H1 (cell line): ENCODE measurements at regions not wholly inside any gene's neighbourhood (a gene's known extent, or its start where the extent isn't known, plus 50 kb on each side); places are given as distances from the start of the nearest gene placed in this dataset.

ENCODE experiments used
- CTCF ChIA-PET: fragments of 300-600 bp; sonication (Branson Sonifier 250); formaldehyde crosslinking; loops from one replicate; lab custom pipeline; 2021; ENCODE audit not compliant: partially characterized antibody; lab: Charles Lee
- POLR2A ChIA-PET: fragments of 300-600 bp; sonication (Branson Sonifier 250); formaldehyde crosslinking; loops from one replicate; lab custom pipeline; 2021; ENCODE audit warnings: inconsistent platforms; ENCODE audit not compliant: partially characterized antibody; lab: Charles Lee
- DNase-seq, 2 experiments: peaks; one replicate each; pipeline versions ENCODE4 v3.0.0 to v3.0.0-alpha.2; 2010 to 2022; ENCODE audit warnings: low spot score in 2 of 2, low read depth in 1 of 2, mixed read lengths in 1 of 2
- FAIRE-seq: peaks from 2 replicates; lab custom pipeline; 2011; peaks lifted over from hg19 to GRCh38; lab: Jason Lieb, UNC
- H2AFZ ChIP-seq: 2 replicates; pipeline ENCODE4 v1.8.1; 2012; ENCODE audit warnings: low read length, inconsistent platforms
- H2AK5ac ChIP-seq: 2 replicates; pipeline ENCODE4 v1.6.1; 2013; ENCODE audit warnings: low read depth, low read length
- H2BK120ac ChIP-seq: replicated peaks from 2 replicates; pipeline ENCODE3; 2013; ENCODE audit warnings: low read depth, low read length, inconsistent platforms
- H2BK12ac ChIP-seq: 2 replicates; pipeline ENCODE4 v1.6.1; 2013; ENCODE audit warnings: low read depth, low read length
- H2BK15ac ChIP-seq: 2 replicates; pipeline ENCODE4 v1.6.1; 2013; ENCODE audit warnings: low read length
- H2BK20ac ChIP-seq: 2 replicates; pipeline ENCODE4 v1.6.1; 2013; ENCODE audit warnings: low read length
- H2BK5ac ChIP-seq: 2 replicates; pipeline ENCODE4 v1.6.1; 2013; ENCODE audit warnings: low read depth, low read length
- H3K14ac ChIP-seq: 2 replicates; pipeline ENCODE4 v1.6.1; 2013; ENCODE audit warnings: inconsistent platforms; ENCODE audit not compliant: insufficient read length
- H3K18ac ChIP-seq: 2 replicates; pipeline ENCODE4 v1.6.1; 2013; ENCODE audit warnings: low read length; ENCODE audit errors: extremely low read depth
- H3K23ac ChIP-seq: 2 replicates; pipeline ENCODE4 v1.6.1; 2013; ENCODE audit warnings: inconsistent platforms; ENCODE audit not compliant: insufficient read length
- H3K23me2 ChIP-seq: 2 replicates; pipeline ENCODE4 v1.6.1; 2013; ENCODE audit warnings: low read depth, low read length
- H3K27ac ChIP-seq: 2 replicates; pipeline ENCODE4 v1.6.1; 2011; ENCODE audit warnings: low read depth, low read length, inconsistent platforms
- H3K27me3 ChIP-seq, 4 experiments: replicated peaks in 1 of 4; 1 replicate in 1 of 4; 2 replicates in 3 of 4; pipeline versions ENCODE4 v1.6.1 to v1.8.1; 2011 to 2013; ENCODE audit warnings: low read length in 3 of 4, mild to moderate bottlenecking in 3 of 4, inconsistent platforms in 2 of 4, mixed read lengths in 2 of 4, moderate library complexity in 1 of 4; ENCODE audit not compliant: control insufficient read depth in 3 of 4, insufficient read depth in 3 of 4; ENCODE audit errors: extremely low read depth in 1 of 4
- H3K36me3 ChIP-seq, 4 experiments: 2 replicates each; pipeline versions ENCODE4 v1.6.1 to v1.8.1; 2011 to 2013; ENCODE audit warnings: mild to moderate bottlenecking in 4 of 4, low read length in 3 of 4, moderate library complexity in 2 of 4, control low read depth in 1 of 4, inconsistent platforms in 1 of 4; ENCODE audit not compliant: insufficient read depth in 4 of 4, control insufficient read depth in 2 of 4
- H3K4ac ChIP-seq: replicated peaks from 2 replicates; pipeline ENCODE3; 2013; ENCODE audit warnings: low read length, low read depth, mixed read lengths, inconsistent platforms; ENCODE audit not compliant: insufficient read length
- H3K4me1 ChIP-seq, 4 experiments: replicated peaks in 1 of 4; 1 replicate in 1 of 4; 2 replicates in 3 of 4; pipeline versions ENCODE4 v1.6.1 to v1.8.1; 2011 to 2013; ENCODE audit warnings: low read length in 3 of 4, inconsistent platforms in 2 of 4, mixed read lengths in 1 of 4; ENCODE audit not compliant: insufficient read depth in 4 of 4, control insufficient read depth in 3 of 4
- H3K4me2 ChIP-seq, 2 experiments: 2 replicates each; pipeline versions ENCODE4 v1.6.1 to v1.8.1; 2011 to 2013; ENCODE audit warnings: low read depth in 2 of 2, low read length in 2 of 2, control low read depth in 1 of 2, inconsistent platforms in 1 of 2, mild to moderate bottlenecking in 1 of 2; ENCODE audit not compliant: insufficient read depth in 1 of 2
- H3K4me3 ChIP-seq, 4 experiments: fragments of 200-600, 300-600 bp in 1 of 4; sonication (generic), shearing (Covaris generic), sonication (Bioruptor Twin) in 1 of 4; 2 replicates each; pipeline versions ENCODE4 v1.5.1 to v1.8.1; 2011 to 2016; ENCODE audit warnings: low read length in 4 of 4, low read depth in 3 of 4, control low read depth in 2 of 4, inconsistent platforms in 2 of 4, mild to moderate bottlenecking in 2 of 4, mixed read lengths in 1 of 4, moderate library complexity in 1 of 4; ENCODE audit not compliant: insufficient read depth in 2 of 4; ENCODE audit errors: extremely low read depth in 1 of 4
- H3K56ac ChIP-seq: replicated peaks from 2 replicates; pipeline ENCODE3; 2013; ENCODE audit warnings: low read depth, mild to moderate bottlenecking, mixed read lengths, low read length, inconsistent platforms; ENCODE audit not compliant: insufficient read length
- H3K79me1 ChIP-seq: 2 replicates; pipeline ENCODE4 v1.6.1; 2013; ENCODE audit warnings: low read depth, low read length, control low read depth
- H3K79me2 ChIP-seq, 2 experiments: 2 replicates each; pipeline versions ENCODE4 v1.6.1 to v1.8.1; 2012 to 2013; ENCODE audit warnings: low read length in 2 of 2, mild to moderate bottlenecking in 2 of 2, inconsistent platforms in 1 of 2; ENCODE audit not compliant: insufficient read depth in 2 of 2, control insufficient read depth in 1 of 2
- H3K9ac ChIP-seq, 4 experiments: replicated peaks in 1 of 4; 1 replicate in 1 of 4; 2 replicates in 3 of 4; pipeline versions ENCODE4 v1.6.1 to v1.8.1; 2011 to 2013; ENCODE audit warnings: low read depth in 3 of 4, low read length in 3 of 4, control low read depth in 2 of 4, mild to moderate bottlenecking in 2 of 4, moderate library complexity in 2 of 4, inconsistent platforms in 1 of 4; ENCODE audit errors: extremely low read depth in 1 of 4
- H3K9me3 ChIP-seq, 2 experiments: 2 replicates each; pipeline versions ENCODE4 v1.6.1 to v1.8.1; 2012 to 2013; ENCODE audit warnings: mild to moderate bottlenecking in 2 of 2, moderate library complexity in 2 of 2, control low read depth in 1 of 2, inconsistent platforms in 1 of 2, low read depth in 1 of 2, low read length in 1 of 2, mixed read lengths in 1 of 2; ENCODE audit not compliant: insufficient read depth in 2 of 2
- H4K20me1 ChIP-seq, 2 experiments: replicated peaks in 1 of 2; 2 replicates each; pipeline versions ENCODE3 to v1.8.1; 2011 to 2013; ENCODE audit warnings: inconsistent platforms in 2 of 2, low read length in 2 of 2, mild to moderate bottlenecking in 1 of 2; ENCODE audit not compliant: insufficient read depth in 2 of 2, control insufficient read depth in 1 of 2
- H4K5ac ChIP-seq: 2 replicates; pipeline ENCODE4 v1.6.1; 2013; ENCODE audit warnings: low read length, low read depth, mixed read lengths, inconsistent platforms; ENCODE audit not compliant: insufficient read length
- H4K8ac ChIP-seq: 2 replicates; pipeline ENCODE4 v1.8.0; 2013; ENCODE audit warnings: mild to moderate bottlenecking, moderate library complexity, low read length, inconsistent platforms; ENCODE audit not compliant: insufficient read depth; ENCODE audit errors: extremely low read depth
- H4K91ac ChIP-seq: replicated peaks from 2 replicates; pipeline ENCODE3; 2013; ENCODE audit warnings: low read length, mixed read lengths, inconsistent platforms; ENCODE audit not compliant: insufficient read length
- CBX5 ChIP-seq: fragments of 300-800, 300-1000 bp; sonication (generic); IDR thresholded peaks from 2 replicates; pipeline ENCODE4 v1.7.1; 2016; ENCODE audit warnings: antibody characterized with exemption, low read length, low read depth
- RAD21 ChIP-seq, 2 experiments: IDR thresholded peaks in 1 of 2; conservative IDR thresholded peaks in 1 of 2; 2 replicates each; pipeline ENCODE4 v1.6.1; 2011; ENCODE audit warnings: low read depth in 2 of 2, low read length in 2 of 2, improper control_type of control experiment in 1 of 2, inconsistent platforms in 1 of 2, mild to moderate bottlenecking in 1 of 2, moderate library complexity in 1 of 2
- RXRA ChIP-seq: IDR thresholded peaks from 2 replicates; pipeline ENCODE4 v1.6.1; 2011; ENCODE audit warnings: low read depth, mild to moderate bottlenecking, low read length, moderate library complexity; ENCODE audit not compliant: insufficient read depth
- SRF ChIP-seq: IDR thresholded peaks from 2 replicates; pipeline ENCODE4 v1.6.1; 2011; ENCODE audit warnings: mild to moderate bottlenecking, low read depth, low read length, moderate library complexity
- WGBS, 2 experiments: shearing (Covaris generic) in 1 of 2; methylation state at CpG; one replicate each; pipeline versions ENCODE4 v1.1.6 to v1.1.7; 2013 to 2015; ENCODE audit warnings: low lambda C conversion rate in 2 of 2, mixed read lengths in 2 of 2, inconsistent platforms in 1 of 2, low coverage in 1 of 2, missing lambda C conversion rate in 1 of 2; ENCODE audit not compliant: insufficient replicate concordance in 2 of 2, insufficient coverage in 1 of 2, insufficient read length in 1 of 2; ENCODE audit errors: extremely low coverage in 1 of 2, missing lambda C conversion rate in 1 of 2; 5-methylcytosine and 5-hydroxymethylcytosine counted together
- TF ChIP-seq, protein P1 (sequence below): IDR thresholded peaks from 2 replicates; pipeline ENCODE4 v1.6.1; 2012; ENCODE audit warnings: inconsistent platforms

- CTCF ChIA-PET: interaction anchor here (1.0 to 1.3 kb wide), 2 partner anchors 10 to 379 kb away, joined by 3 read pairs; no protein-coding TSS in a partner anchor
- FAIRE-seq: no peak
Measured at GRCh38 chr10:4278186-4278585, 493.2 kb upstream of the KLF6 start.

More at GRCh38 chr10:4278186-4278585, 493.2 kb upstream of the KLF6 start:
- no peak overlapping the region for H3K27ac ChIP-seq
- 0 out of 4 replicates have a peak, but pooled peaks cover 0 to 2% of the 10 kb centered on the region in 2 experiments for H3K9me3 ChIP-seq
- no peaks in the 10 kb centered on the region for H3K79me2 ChIP-seq
- H3K9ac ChIP-seq: no peak overlapping the region
- H3K18ac ChIP-seq: no peak overlapping the region
- no peaks in the 10 kb centered on the region for H3K79me1 ChIP-seq
- no peak overlapping the region for H3K23ac ChIP-seq
- no peak overlapping the region for H3K4ac ChIP-seq
- no peaks in the 10 kb centered on the region for H3K23me2 ChIP-seq
- no peak overlapping the region for H3K56ac ChIP-seq
- POLR2A ChIA-PET: no interaction called here
- H3K36me3 ChIP-seq: no peaks in the 10 kb centered on the region
- no peak overlapping the region for H3K4me2 ChIP-seq
- H2BK12ac ChIP-seq: no peak overlapping the region
- no peak overlapping the region for H4K91ac ChIP-seq
- TF ChIP-seq RXRA (no peak), RAD21 (IDR thresholded peaks at IDR 0.05 in 1 of 2, conservative IDR thresholded peaks at IDR 0.05 in 1 of 2; ENCODE audit: low read depth in 2 of 2, low read length in 2 of 2) (no peak), CBX5 (no peak), SRF (no peak)
- TF ChIP-seq, protein P1, sequence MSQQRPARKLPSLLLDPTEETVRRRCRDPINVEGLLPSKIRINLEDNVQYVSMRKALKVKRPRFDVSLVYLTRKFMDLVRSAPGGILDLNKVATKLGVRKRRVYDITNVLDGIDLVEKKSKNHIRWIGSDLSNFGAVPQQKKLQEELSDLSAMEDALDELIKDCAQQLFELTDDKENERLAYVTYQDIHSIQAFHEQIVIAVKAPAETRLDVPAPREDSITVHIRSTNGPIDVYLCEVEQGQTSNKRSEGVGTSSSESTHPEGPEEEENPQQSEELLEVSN: no peak
- TF ChIP-seq, all 59 proteins: peak for 0
- H2AK5ac ChIP-seq: no peak overlapping the region
- DNase-seq: no peak
- H3K27me3 ChIP-seq: no peaks in the 10 kb centered on the region
- no peak overlapping the region for H2BK120ac ChIP-seq
- no peak overlapping the region for H2BK20ac ChIP-seq
- H4K20me1 ChIP-seq: no peaks in the 10 kb centered on the region
- H3K4me3 ChIP-seq: no peak overlapping the region
- H3K4me1 ChIP-seq: peaks cover 0 to 3% (median 0%) of the 10 kb centered on the region in 4 experiments; a peak in 2 of 7 replicates
- no peak overlapping the region for H4K5ac ChIP-seq
- no peak overlapping the region for H3K14ac ChIP-seq
- 95% methylated on average over 4 of the region's 4 CpGs; no CpG with 5 or more reads in 1 of the 2 experiments for WGBS, 2 experiments
- H2BK5ac ChIP-seq: no peak overlapping the region
- no peak overlapping the region for H2AFZ ChIP-seq
- H2BK15ac ChIP-seq: no peak overlapping the region
- no peak overlapping the region for H4K8ac ChIP-seq
